Smooth muscle cell of the brain vasculature (primary cell): ENCODE measurements at regions not wholly inside any gene's neighbourhood (a gene's known extent, or its start where the extent isn't known, plus 50 kb on each side); places are given as distances from the start of the nearest gene placed in this dataset.

ENCODE experiments used
- DNase-seq: peaks from one replicate; pipeline ENCODE4 v3.0.0-alpha.2; 2012; ENCODE audit warnings: low read depth, low spot score

DNA sequence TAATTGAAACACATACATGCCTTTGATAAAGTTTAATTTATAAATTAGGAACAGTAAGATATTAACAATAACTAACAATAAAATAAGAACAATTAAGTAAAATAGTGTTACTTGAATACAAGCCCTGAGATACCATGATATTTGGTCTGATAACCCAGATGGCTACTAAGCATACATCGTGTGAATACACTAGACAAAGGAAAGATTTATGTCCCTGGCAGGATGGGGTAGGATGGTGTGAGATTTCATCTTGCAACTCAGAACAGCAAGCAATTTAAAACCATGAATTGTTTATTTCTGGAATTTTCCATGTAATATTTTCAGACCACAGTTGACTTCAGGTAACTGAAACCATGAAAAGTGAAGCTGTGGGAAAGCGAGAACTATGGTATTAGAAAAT is 169.5 kb downstream of the DIPK2A start:
- no peak for DNase-seq

DNA sequence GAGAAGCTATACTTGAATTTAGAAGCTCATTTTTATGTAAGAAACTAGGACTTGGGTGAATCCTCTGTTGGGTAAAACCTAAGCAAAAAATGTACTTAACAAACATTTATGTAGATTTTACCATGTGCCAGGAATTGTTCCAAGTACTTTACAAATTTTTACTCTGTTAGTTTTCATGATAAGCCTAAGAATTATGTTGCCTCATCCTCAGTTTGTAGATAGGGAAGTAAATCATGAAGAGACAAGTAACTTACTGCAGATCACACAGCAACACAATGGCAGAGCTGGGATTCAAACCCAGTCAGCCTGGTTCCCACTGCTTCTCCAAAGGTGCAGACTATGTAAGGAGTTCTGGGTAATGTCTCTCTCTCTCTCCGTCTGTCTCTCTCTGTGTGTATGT is 169.9 kb downstream of the DIPK2A start:
- DNase-seq = no peak

DNA sequence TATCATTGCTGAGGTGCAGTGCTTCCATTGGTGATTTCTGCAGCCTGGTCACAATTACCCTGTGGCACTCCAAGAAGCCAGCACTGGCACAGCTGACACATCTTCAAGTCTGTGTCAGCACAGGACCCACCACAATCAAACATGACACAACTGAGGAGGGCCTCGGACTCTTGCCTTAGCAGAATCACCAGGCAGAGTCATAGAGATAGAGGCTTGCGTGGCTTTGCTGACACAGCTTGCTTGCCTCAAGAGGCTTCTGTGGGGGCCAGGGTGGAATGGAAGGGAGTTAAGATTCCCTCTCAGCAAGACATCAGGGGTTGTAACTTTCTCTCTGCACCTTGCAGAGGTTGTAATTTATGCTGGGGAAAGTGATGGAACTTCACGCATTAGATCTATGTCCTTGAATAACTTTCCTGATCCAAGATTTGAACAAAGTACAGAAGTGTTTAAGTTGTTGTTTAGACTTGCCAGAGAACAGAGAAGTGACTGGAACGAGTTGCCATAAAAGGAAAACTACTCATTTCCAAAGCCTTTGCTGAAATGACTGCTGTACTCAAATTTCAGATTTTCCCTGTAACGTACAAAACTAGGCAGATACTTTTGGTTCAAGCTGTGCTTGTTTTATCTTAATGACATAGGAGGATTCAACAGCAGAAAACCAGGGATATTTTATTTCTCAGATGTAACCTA is 170.7 kb downstream of the DIPK2A start:
- DNase-seq = peak; percentile 26

DNA sequence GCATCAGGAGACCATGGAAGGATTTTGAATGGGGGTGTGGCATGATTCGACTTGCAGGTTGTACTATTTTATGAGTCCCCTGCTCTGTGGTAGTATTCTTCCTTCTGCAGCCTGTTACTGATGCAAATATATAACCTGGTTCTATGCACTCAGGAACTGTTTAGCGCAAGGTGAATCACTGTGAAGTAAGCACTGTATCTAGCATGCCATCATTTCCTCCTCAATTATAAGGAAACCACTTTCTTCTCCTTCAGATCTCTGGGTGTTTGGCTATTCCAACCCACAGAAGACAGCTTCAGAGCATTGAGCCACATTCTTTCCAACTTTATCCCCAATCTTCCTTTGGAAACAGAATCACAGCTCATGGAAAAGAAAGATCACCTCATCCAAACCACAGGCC is 176.7 kb downstream of the DIPK2A start:
- DNase-seq = no peak

DNA sequence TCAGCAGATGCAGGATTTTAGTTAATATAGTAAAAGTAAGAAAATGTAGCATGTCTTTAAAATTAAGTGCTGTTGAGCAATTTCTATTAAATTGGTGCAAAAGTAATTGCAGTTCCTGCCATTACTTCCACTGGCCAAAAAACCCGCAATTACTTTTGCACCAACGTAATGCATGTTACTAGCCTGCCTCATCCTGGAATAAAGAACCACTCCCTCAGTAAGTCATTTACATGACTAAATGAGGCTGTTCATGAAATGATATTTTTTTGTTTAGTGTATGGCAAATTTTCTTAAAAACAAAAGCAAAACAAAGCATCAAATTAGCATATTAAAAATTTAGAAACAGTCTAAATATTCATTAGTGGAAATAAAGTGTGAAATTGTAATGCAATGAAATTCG is 180.4 kb downstream of the DIPK2A start:
- no peak for DNase-seq

DNA sequence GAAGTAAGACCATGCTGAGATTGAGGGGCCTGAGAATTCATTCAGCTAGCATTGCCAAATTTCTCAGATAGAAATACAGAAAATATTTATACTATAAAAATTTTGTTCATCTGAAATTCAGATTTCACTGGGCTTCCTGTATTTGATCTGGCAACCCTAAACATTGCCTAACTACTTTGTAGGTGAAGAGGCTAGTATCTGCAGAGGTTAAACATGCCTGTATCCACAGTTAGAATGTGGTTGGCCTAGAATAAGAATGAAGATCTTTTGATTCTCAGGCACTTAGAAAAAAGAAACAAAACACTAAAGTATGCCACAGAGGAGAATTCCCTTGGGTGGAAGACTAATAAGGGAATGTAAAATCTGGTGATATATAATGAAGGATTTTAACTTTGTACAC is 189.0 kb downstream of the DIPK2A start:
- DNase-seq = no peak

DNA sequence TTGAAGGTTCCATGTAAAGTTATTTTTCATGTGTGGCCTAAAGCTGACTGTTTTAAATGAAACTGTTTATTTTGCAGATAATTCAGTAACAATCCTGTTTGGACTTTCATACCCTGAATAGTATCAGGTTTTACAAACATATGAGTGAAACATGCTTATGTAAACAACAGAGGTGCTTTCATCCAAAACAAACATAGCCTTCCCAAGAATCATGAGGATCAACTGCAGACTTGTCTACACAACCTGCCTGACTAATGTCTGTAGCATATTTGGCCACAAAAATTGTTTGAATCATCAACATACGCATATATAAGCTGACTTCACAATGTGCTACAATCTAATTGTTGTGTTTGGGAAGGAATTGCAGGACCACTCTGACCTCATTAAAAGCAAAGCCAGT is 190.4 kb downstream of the DIPK2A start:
- peak; percentile 74 for DNase-seq

DNA sequence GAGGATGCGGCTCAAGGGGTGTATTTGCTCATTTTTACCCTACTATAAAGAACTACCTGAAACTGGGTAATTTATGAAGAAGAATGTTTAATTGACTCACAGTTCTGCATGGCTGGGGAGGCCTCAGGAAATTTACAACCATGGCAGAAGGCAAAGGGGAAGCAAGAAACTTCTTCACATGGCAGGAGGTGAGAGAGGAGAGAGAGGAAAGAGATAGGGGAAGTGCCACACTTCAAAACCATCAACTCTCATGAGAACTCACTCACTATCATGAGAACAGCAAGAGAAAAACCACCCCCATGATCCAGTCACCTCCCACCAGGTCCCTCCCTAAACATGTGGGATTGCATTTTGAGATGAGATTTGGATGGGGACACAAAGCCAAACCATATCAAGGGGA is 192.7 kb downstream of the DIPK2A start:
- no peak for DNase-seq

DNA sequence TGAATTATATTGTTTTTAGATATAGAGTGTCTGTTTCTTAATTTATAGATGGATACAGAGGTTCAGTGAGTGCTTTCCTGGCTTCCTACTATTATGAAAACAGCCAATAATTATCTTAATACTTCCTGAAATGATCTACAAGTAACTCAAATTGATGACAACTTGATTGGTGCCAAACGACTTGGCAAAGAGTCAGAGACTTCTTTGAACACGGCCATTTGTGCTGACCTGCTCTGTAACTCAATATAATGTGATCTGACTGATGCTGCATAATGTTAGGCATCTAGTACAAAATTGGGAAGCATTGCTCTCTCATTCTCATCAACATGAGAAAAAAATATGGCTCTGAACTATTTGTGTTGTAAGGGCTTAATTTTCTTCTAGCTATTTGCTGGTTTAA is 193.9 kb downstream of the DIPK2A start:
- no peak for DNase-seq

DNA sequence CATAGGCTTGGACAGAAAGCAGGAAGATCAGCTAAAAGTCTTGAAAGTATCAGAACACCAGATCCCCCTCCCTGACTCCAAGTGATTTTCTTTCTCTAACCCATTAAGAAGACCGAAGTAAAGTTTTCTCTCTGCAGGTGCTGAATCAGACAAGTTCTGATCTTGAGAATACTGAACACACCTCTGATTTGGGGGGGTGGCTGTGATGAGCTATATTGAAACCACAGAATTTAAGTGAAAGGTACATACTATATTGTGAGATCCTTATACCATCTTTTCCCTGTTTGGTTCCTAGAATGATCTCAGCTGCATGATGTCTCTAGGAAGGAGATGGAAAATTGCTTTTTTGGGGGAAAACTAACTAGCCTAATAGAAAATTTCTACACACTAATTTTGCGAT is 196.0 kb downstream of the DIPK2A start:
- no peak for DNase-seq

DNA sequence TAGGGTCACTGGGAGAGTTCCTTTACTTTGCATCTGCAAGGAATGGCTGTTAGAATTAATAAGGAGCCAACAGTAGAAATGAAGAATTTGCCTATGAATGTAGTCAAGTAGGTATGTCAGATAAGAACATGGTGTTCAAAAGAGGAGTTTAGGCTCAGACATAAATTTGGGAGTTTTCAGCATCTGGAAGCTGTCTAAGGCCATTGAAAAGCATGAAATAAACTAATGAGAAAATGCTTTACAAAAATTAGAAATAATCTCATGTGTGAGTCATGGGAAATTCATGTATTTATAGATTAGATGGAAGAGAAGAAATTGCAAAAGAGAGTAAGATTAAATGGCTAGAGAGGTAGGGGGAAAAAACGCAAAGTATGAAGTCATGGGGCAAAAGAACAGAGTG is 201.9 kb downstream of the DIPK2A start:
- no peak for DNase-seq

DNA sequence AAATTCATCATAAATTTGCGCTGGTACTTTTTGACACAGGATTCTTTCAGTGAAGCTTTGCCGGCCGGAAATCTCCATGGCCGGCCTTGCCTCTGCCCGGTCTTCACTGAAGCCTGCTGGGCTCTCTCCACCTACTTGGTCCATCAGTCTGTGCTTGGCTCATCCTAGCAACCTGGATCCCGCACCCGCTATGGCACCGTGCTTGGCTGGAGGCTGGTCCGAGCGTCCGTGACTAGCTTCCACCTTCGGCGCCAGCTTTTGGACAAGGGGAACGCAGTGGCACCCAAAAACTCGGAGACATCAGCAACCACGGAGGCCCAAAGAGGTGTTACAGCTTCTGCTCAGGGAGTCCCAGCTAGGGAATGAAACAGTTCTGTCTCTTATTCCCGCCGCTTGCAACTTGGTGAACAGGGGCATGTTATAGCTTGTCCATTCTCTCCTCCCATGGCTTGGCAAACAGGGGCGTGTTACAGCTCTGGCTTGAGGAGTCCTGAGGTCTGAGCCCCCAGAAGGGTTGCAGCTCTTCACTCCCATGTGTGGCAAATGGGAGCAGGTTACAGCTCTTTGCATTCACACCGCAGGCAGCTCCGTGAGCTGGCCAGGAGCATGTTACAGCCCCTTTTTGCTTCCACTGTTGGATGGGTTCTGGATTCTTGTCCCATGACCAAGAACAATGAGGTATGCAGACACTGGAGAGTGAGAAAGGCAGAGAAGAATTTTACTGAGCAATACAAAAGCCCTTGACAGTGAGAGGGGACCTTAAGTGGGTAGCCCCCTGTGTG is 204.2 kb downstream of the DIPK2A start:
- DNase-seq = no peak

DNA sequence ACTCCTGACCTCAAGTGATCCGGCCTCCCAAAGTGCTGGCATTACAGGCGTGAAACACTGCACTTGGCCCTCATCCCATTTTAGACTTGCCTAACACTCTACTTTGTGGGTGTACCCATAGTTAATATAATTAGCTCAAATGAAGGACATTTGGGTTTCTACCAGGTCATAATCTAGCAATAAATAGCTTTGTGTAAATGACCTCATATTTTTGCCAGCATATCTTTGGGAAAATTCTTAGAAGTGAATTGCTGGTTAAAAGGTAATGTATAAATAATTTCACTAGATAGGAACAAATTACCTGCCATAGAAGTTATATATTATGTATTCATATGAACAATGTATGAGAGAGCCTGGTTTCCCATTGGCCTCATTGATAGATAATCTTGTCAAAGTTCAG is 206.0 kb downstream of the DIPK2A start:
- DNase-seq = no peak

DNA sequence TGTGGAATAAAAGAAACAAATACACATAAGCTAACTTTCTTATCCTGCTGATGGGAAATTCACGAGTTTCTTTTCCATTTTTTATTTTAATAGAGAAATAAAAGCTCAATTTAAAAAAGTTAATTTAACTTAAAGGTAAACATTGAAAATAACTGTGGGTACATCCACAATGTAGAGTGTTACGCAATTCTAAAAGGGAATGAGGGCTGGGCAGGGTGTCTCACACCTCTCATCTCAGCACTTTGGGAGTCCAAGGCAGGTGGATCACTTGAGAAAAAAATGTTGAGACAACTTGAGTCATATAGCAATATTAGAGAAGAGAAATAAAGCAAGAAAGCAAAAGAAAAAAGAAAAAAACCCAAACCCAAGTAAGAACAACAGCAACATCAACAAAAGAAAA is 207.0 kb downstream of the DIPK2A start:
- no peak for DNase-seq

DNA sequence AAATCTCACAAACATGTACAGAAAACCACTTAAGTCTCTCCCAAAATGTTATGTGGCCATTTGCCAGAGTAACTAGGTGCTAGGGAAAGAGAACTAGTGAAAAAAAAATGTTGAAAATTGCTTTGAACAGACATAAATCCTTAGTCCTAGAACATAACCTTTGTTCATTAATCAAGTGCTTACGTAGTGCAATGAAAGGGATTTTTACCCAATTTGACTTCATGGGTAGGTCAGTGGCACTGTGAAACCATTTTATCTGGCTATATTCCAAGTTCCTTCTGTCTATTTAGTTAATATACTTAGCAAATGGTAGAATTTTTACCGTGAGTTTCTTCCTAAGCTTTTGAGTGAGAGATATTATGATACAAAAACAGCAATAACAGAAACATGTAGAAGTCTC is 209.4 kb downstream of the DIPK2A start:
- no peak for DNase-seq

DNA sequence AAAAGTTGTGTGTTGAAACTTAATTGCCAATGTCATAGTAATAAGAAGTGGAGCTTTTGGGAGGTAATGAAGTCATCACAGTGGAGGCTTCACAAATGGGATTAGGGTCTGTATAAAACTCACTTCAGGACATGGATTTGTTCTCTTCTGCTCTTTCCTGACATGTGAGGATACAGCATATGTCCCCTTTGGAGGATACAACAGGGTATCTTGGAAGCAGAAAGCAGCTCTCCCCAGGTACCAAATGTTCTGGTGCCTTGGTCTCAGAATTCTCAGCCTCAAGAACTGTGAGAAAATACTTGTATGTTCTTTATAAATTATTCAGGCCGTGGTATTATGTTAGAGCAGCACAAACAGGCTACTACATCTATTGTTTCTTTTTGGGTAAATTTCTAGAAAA is 210.9 kb downstream of the DIPK2A start:
- DNase-seq = no peak

DNA sequence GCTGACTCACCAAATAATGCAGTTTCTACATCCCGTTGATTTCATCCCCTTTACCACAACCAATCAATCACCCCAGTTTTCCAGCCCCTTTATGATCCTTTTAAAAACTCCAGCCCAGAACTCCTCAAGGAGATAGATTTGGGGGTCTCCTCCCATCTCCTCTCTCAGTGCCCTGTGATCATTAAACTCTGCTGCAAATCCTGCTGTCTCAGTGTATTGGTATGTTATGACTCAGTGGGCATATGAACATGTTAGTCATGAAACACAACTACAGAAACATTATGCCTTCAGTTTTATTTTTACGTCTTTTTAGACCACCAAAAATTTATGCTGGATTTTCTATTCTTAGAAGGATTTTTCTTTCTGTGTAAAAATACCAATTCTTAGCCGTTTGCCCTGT is 213.7 kb downstream of the DIPK2A start:
- DNase-seq = no peak

DNA sequence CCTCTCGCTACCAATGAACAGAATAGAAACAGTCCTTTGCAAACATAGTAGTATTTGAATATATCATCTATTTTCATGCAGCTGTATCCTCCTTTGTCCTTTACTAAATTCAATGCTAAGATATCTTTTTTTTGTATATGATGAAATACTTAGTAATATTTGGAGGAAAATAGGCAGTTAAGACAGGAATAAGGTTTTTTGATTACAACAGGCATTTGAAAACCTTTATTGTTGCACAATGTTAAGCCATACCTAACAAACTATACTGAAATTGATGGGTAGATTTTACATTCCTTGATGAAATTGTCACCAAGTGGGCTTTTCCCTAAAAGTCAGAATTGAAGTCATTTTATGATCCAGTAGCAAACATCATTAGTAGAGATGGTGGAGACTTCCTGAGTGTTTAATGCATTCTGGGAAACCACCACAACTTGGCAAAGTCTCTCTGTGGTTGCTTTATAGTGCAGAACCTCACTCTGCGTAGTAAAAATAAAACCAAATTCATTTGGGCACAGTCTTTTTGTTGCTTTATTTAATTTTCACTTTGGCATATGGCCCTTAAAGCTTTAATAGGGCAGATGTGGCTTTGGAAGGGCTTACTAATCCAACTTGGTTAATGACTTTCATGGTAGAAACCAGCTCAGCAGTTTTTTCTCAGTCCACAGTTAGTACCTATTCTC is 216.0 kb downstream of the DIPK2A start:
- DNase-seq = no peak

DNA sequence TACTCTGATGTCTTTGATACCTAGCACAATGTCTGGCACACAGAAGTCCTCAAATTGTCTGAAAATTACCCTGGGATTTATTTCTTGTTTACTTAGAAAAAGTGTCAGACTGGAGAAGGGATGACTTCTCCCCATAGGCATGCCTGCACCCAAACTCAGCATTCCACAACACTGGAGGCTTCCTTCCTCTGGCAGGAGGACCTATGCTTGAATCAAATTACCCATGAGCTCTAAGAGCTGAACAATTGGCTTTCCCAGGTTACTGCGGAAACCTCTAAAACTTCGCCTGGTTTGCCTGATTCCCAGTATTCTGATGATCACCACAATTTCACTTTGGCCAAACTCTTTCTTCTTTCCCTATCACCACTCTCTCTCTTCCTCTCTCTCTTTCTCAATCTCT is 217.4 kb downstream of the DIPK2A start:
- no peak for DNase-seq

DNA sequence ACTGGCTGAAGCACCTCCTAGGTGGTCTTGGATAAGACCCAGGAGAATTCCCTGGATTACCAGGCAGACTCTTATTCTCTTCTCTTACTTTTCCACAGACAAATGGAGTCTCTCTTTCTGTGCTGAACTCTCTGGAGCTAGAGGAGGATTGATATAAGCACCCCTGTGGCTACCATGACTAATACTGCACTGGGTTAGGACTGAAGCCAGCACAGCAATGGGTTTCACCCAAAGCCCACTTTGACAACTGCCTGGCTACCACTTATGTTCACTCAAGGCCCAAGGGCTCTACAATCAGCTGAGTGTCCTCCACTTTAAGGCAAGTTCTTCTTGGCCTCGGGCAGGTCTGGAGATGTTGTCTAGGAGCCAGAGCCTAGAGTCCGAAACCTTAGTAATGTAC is 225.5 kb downstream of the DIPK2A start:
- no peak for DNase-seq

DNA sequence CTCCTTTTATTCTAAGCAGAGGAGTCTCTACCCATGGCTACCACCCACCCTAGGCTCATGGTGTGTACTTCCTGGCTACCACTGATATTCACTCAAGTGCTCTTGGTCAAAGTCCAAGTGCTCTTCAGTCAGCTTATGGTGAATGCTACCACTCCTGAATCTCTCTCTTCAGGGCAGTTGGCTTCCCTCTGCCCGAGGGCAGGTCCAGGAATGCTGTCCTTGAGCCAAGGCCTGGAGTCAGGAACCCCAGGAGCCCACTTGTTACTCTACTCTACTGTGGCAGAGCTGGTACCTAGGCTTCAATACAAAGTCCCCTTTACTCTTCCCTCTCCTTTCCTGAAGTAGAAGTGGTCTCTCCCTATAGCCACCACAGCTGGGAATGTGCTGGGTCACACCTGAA is 226.0 kb downstream of the DIPK2A start:
- DNase-seq = no peak

DNA sequence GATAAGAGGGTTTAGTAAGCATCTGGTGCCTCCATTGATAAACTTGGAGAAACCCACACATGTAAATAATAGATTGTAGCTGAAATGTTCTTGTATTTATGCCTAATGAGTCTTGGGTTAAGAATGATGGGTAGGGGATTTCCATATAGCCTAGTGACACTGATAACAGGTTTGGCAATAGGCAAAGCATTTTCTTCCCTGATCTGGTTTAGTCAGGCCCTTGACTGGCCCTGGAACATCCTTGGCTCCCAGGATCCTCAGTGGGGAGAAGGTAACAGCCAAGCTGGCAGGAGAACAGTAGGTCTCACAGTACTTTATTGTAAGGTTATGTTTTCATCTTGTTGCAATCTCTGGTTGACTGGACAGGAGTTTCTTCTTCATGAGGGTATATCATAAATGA is 228.4 kb downstream of the DIPK2A start:
- no peak for DNase-seq

DNA sequence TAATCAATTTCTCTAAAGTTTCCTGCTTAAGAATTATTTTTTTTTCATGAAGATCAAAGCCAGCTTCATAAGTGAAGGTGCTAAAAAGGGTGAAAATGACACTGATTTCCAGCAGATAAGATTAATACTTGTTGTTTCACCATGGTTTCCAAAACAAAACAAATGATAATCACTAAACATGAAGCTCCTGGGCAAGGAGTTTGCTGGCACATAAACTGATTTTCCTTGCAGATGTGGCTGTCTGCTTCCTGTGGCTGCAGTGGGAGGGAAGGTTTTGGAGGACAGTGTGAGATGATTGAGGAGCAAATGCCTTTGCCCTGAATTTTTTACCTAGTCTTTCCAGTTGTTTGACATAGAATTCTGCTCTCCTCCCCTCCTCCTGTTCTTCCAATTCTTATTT is 228.8 kb downstream of the DIPK2A start:
- DNase-seq = no peak
